HCT116 (cell line): ENCODE measurements at regions not wholly inside any gene's neighbourhood (a gene's known extent, or its start where the extent isn't known, plus 50 kb on each side); places are given as distances from the start of the nearest gene placed in this dataset.

Experiments used
- ATAC-seq: fragments of 200-7000 bp; cut with Tn5 transposase; 2 replicates; pipeline ENCODE4 v1.9.1; 2020; ENCODE audit warnings: mild to moderate bottlenecking, moderate library complexity
- BruUV-seq: library from RNA; stranded (reverse); fragments of 400-500 nt; replicated peaks from 2 replicates; lab custom pipeline; 2021; lab: Mats Ljungman, UMichigan
- CTCF ChIA-PET: fragments of 300-600 bp; sonication (Branson Sonifier 250); formaldehyde crosslinking; loops from one replicate; lab custom pipeline; 2021; ENCODE audit warnings: antibody characterized with exemption; lab: Charles Lee
- POLR2A ChIA-PET: fragments of 300-600, 350-600 bp; sonication (Branson Sonifier 250); formaldehyde crosslinking; loops from one replicate; lab custom pipeline; 2021; ENCODE audit warnings: antibody characterized with exemption; lab: Charles Lee
- RAD21 ChIA-PET, 2 experiments: fragments of 300-600 bp; sonication (Branson Sonifier 250); formaldehyde crosslinking; loops; one replicate each; lab custom pipeline; 2023; ENCODE audit warnings: low total read pairs in 2 of 2; ENCODE audit not compliant: uncharacterized antibody in 2 of 2, unreplicated experiment in 2 of 2, low non-redundant PET in 1 of 2; lab: Charles Lee
- DNase-seq: peaks from one replicate; pipeline ENCODE4 v3.0.0-alpha.2; 2010; ENCODE audit warnings: low read depth, low spot score
- H2AFZ ChIP-seq: fragments of 200-600 bp; shearing (Covaris generic), sonication (generic); 2 replicates; pipeline ENCODE4 v1.6.1; 2017; ENCODE audit warnings: low read depth, mixed run types, mixed read lengths, antibody characterized with exemption, low read length; ENCODE audit not compliant: poor library complexity, severe bottlenecking
- H3K27ac ChIP-seq: 2 replicates; pipeline ENCODE4 v1.5.1; 2012; ENCODE audit warnings: low read depth, low read length
- H3K27me3 ChIP-seq: fragments of 200-600 bp; sonication (generic); 2 replicates; pipeline ENCODE4 v1.6.1; 2016; ENCODE audit warnings: mixed run types, low read length, mixed read lengths; ENCODE audit not compliant: insufficient read depth
- H3K36me3 ChIP-seq, 2 experiments: fragments of 200-500 bp in 1 of 2; fragments of 200-600 bp in 1 of 2; sonication (Bioruptor generic) in 1 of 2; sonication (generic) in 1 of 2; 2 replicates each; pipeline versions ENCODE4 v1.5.1 to v1.6.1; 2014 to 2016; ENCODE audit warnings: low read length in 2 of 2, inconsistent platforms in 1 of 2, mixed read lengths in 1 of 2, mixed run types in 1 of 2; ENCODE audit not compliant: insufficient read depth in 2 of 2, control insufficient read depth in 1 of 2
- H3K4me1 ChIP-seq, 2 experiments: fragments of 200-600 bp in 1 of 2; sonication (generic) in 1 of 2; 2 replicates each; pipeline versions ENCODE4 v1.5.1 to v1.6.1; 2012 to 2017; ENCODE audit warnings: low read length in 2 of 2, inconsistent platforms in 1 of 2, mild to moderate bottlenecking in 1 of 2, mixed read lengths in 1 of 2, mixed run types in 1 of 2, moderate library complexity in 1 of 2; ENCODE audit not compliant: insufficient read depth in 2 of 2, control insufficient read depth in 1 of 2
- H3K4me2 ChIP-seq: fragments of 200-600 bp; sonication (generic); 2 replicates; pipeline ENCODE4 v1.6.1; 2017; ENCODE audit warnings: mixed run types, low read length, mixed read lengths
- H3K4me3 ChIP-seq, 2 experiments: fragments of 200-600 bp in 1 of 2; sonication (generic) in 1 of 2; replicated peaks in 1 of 2; 2 replicates each; pipeline ENCODE4 v1.5.1; 2011 to 2016; ENCODE audit warnings: low read length in 2 of 2, control low read depth in 1 of 2, low read depth in 1 of 2, mild to moderate bottlenecking in 1 of 2, mixed read lengths in 1 of 2, mixed run types in 1 of 2
- H3K79me2 ChIP-seq: fragments of 200-600 bp; sonication (generic); 2 replicates; pipeline ENCODE4 v1.6.1; 2017; ENCODE audit warnings: mild to moderate bottlenecking, mixed run types, low read length, moderate library complexity, mixed read lengths; ENCODE audit not compliant: insufficient read depth
- H3K9ac ChIP-seq: fragments of 200-600 bp; sonication (generic); 2 replicates; pipeline ENCODE4 v1.6.1; 2016; ENCODE audit warnings: low read length, mixed read lengths
- H3K9me2 ChIP-seq: fragments of 200-600 bp; sonication (generic), shearing (Covaris generic); 2 replicates; pipeline ENCODE4 v1.6.1; 2017; ENCODE audit warnings: mixed run types, mild to moderate bottlenecking, moderate library complexity; ENCODE audit not compliant: insufficient read depth
- H3K9me3 ChIP-seq, 2 experiments: fragments of 200-500 bp in 1 of 2; fragments of 200-600 bp in 1 of 2; sonication (Bioruptor generic) in 1 of 2; sonication (generic) in 1 of 2; 2 replicates each; pipeline ENCODE4 v1.6.1; 2014 to 2017; ENCODE audit warnings: low read length in 2 of 2, mixed read lengths in 2 of 2, inconsistent platforms in 1 of 2, low read depth in 1 of 2, mild to moderate bottlenecking in 1 of 2, mixed run types in 1 of 2, moderate library complexity in 1 of 2; ENCODE audit not compliant: control insufficient read depth in 1 of 2, insufficient read depth in 1 of 2
- H4K20me1 ChIP-seq: fragments of 200-600 bp; sonication (generic), shearing (Covaris generic); 2 replicates; pipeline ENCODE4 v1.6.1; 2017; ENCODE audit warnings: mixed run types, mild to moderate bottlenecking, moderate library complexity; ENCODE audit not compliant: insufficient read depth
- CEBPB ChIP-seq: IDR thresholded peaks from 2 replicates; pipeline ENCODE4 v1.6.1; 2012; ENCODE audit warnings: low read depth
- ELF1 ChIP-seq: IDR thresholded peaks from 2 replicates; pipeline ENCODE4 v1.6.1; 2012; ENCODE audit warnings: low read depth, borderline replicate concordance
- RAD21 ChIP-seq: IDR thresholded peaks from 2 replicates; pipeline ENCODE4 v1.6.1; 2012; ENCODE audit warnings: low read depth, mild to moderate bottlenecking
- SRF ChIP-seq: IDR thresholded peaks from 2 replicates; pipeline ENCODE4 v1.6.1; 2012; ENCODE audit warnings: low read depth
- TCF7L2 ChIP-seq: IDR thresholded peaks from 2 replicates; pipeline ENCODE4 v1.7.0; 2011; ENCODE audit warnings: borderline replicate concordance, inconsistent platforms; ENCODE audit not compliant: insufficient read depth, insufficient read length; ENCODE audit errors: extremely low read depth
- YY1 ChIP-seq: IDR thresholded peaks from 2 replicates; pipeline ENCODE4 v1.6.1; 2011; ENCODE audit warnings: low read length, low read depth, moderate library complexity, mild to moderate bottlenecking; ENCODE audit not compliant: insufficient replicate concordance; ENCODE audit errors: extremely low read depth
- intact Hi-C: fragments of 100-400 bp; cut with micrococcal nuclease; formaldehyde crosslinking; loops from 2 replicates; pipeline ENCODE4 v1.10.0; 2022
- TF ChIP-seq, protein P1 (sequence below): IDR thresholded peaks from 2 replicates; pipeline ENCODE4 v1.6.1; 2012
- TF ChIP-seq, protein P2 (sequence below): IDR thresholded peaks from 2 replicates; pipeline ENCODE4 v1.6.1; 2011; ENCODE audit warnings: mild to moderate bottlenecking, low read length, moderate library complexity; ENCODE audit not compliant: insufficient replicate concordance; ENCODE audit errors: extremely low read depth
- TF ChIP-seq, protein P3 (sequence below): IDR thresholded peaks from 2 replicates; pipeline ENCODE4 v1.6.1; 2012; ENCODE audit warnings: low read depth

DNA sequence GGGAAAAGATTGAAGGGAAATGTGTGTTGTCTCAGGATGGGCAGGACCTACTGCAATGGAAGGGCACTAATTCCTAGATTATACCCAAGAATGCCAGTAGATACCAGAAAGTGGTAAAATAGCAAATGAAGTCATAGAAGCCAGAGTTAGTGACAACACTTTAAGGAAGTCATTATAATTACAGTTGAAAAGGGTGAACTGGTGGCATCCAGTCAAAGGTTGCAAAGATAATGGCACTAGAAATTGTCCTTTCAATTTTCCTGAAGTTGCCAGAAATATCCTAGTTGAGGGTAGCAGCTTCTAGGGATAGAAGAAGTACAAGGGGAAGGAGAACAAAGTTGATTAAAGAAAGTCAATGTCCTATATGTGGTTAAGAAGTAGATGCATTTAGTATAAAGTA is 68.8 kb upstream of the GLS start:
- H3K36me3 ChIP-seq, result no peaks in the 10 kb centered on the region
- no peaks in the 10 kb centered on the region for H4K20me1 ChIP-seq
- no peak overlapping the region for H2AFZ ChIP-seq
- H3K79me2 ChIP-seq, result no peaks in the 10 kb centered on the region
- H3K9me2 ChIP-seq, result no peaks in the 10 kb centered on the region
- ATAC-seq, result no peak
- DNase-seq, result no peak
- BruUV-seq, result no TSS peak
- H3K27me3 ChIP-seq, result no peaks in the 10 kb centered on the region
- H3K9ac ChIP-seq, result no peak overlapping the region
- intact Hi-C loops, result no loop called here
- H3K27ac ChIP-seq, result no peak overlapping the region
- CTCF ChIA-PET, result no interaction called here
- no peaks in the 10 kb centered on the region for H3K9me3 ChIP-seq
- RAD21 ChIA-PET, result no interaction called here
- POLR2A ChIA-PET, result no interaction called here
- TF ChIP-seq TCF7L2, result no peak
- TF ChIP-seq, protein P1, sequence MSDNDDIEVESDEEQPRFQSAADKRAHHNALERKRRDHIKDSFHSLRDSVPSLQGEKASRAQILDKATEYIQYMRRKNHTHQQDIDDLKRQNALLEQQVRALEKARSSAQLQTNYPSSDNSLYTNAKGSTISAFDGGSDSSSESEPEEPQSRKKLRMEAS, result no peak
- TF ChIP-seq, protein P2, sequence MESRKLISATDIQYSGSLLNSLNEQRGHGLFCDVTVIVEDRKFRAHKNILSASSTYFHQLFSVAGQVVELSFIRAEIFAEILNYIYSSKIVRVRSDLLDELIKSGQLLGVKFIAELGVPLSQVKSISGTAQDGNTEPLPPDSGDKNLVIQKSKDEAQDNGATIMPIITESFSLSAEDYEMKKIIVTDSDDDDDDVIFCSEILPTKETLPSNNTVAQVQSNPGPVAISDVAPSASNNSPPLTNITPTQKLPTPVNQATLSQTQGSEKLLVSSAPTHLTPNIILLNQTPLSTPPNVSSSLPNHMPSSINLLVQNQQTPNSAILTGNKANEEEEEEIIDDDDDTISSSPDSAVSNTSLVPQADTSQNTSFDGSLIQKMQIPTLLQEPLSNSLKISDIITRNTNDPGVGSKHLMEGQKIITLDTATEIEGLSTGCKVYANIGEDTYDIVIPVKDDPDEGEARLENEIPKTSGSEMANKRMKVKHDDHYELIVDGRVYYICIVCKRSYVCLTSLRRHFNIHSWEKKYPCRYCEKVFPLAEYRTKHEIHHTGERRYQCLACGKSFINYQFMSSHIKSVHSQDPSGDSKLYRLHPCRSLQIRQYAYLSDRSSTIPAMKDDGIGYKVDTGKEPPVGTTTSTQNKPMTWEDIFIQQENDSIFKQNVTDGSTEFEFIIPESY, result no peak
- no peak for TF ChIP-seq CEBPB
- no peak for TF ChIP-seq RAD21
- TF ChIP-seq YY1, result no peak
- TF ChIP-seq ELF1, result no peak
- TF ChIP-seq, protein P3, sequence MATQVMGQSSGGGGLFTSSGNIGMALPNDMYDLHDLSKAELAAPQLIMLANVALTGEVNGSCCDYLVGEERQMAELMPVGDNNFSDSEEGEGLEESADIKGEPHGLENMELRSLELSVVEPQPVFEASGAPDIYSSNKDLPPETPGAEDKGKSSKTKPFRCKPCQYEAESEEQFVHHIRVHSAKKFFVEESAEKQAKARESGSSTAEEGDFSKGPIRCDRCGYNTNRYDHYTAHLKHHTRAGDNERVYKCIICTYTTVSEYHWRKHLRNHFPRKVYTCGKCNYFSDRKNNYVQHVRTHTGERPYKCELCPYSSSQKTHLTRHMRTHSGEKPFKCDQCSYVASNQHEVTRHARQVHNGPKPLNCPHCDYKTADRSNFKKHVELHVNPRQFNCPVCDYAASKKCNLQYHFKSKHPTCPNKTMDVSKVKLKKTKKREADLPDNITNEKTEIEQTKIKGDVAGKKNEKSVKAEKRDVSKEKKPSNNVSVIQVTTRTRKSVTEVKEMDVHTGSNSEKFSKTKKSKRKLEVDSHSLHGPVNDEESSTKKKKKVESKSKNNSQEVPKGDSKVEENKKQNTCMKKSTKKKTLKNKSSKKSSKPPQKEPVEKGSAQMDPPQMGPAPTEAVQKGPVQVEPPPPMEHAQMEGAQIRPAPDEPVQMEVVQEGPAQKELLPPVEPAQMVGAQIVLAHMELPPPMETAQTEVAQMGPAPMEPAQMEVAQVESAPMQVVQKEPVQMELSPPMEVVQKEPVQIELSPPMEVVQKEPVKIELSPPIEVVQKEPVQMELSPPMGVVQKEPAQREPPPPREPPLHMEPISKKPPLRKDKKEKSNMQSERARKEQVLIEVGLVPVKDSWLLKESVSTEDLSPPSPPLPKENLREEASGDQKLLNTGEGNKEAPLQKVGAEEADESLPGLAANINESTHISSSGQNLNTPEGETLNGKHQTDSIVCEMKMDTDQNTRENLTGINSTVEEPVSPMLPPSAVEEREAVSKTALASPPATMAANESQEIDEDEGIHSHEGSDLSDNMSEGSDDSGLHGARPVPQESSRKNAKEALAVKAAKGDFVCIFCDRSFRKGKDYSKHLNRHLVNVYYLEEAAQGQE, result no peak
- TF ChIP-seq SRF, result no peak
- no peak overlapping the region for H3K4me2 ChIP-seq
- no peak overlapping the region for H3K4me3 ChIP-seq
- no peaks in the 10 kb centered on the region for H3K4me1 ChIP-seq
